AG09309 (cell line): ENCODE measurements at regions not wholly inside any gene's neighbourhood (a gene's known extent, or its start where the extent isn't known, plus 50 kb on each side); places are given as distances from the start of the nearest gene placed in this dataset.

Experiments
- DNase-seq: peaks from one replicate; pipeline ENCODE4 v3.0.0-alpha.2; 2010; ENCODE audit warnings: low read depth
- H3K4me3 ChIP-seq: 2 replicates; pipeline ENCODE4 v1.5.1; 2011; ENCODE audit warnings: mild to moderate bottlenecking, low read depth, low read length, moderate library complexity; ENCODE audit not compliant: control insufficient read depth
- TF ChIP-seq, protein P1 (sequence below): IDR thresholded peaks from 2 replicates; pipeline ENCODE4 v1.5.1; 2011; ENCODE audit warnings: mild to moderate bottlenecking, low read depth, low read length, inconsistent platforms; ENCODE audit not compliant: insufficient read depth, control insufficient read depth; ENCODE audit errors: missing control alignments

DNA sequence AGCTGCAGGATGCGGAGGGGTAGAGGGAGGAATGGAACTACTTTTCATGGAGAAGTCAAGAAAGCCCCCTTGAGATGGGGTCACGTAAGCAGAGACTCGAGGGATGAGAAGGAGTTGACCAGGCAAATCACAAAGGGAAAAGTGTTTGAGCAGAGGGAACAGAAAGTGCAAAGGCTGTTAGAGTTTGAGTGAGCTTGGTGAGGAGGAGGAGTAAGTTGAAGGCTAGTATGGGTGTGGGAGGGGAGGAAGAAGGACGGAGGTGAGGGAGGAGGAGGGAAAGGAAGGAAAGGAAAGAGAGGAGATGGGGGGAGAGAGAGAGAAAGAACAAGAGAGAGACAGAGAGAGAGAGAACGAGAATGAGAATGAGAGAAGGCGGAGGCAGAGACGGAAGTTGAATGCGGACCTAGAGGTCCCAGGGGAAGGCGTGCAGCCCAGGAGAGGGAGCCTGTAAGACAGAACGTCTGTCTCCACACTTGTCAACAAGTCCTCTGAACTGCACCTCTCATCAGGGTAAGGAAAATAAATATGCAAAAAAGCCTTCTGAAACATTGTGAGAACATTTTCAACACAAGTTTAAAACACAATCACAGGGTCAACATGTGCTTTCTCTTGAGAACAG lies 279.8 kb upstream of the EEF2KMT start:
- DNase-seq = no peak
- H3K4me3 ChIP-seq = no peak overlapping the region
- TF ChIP-seq, protein P1, sequence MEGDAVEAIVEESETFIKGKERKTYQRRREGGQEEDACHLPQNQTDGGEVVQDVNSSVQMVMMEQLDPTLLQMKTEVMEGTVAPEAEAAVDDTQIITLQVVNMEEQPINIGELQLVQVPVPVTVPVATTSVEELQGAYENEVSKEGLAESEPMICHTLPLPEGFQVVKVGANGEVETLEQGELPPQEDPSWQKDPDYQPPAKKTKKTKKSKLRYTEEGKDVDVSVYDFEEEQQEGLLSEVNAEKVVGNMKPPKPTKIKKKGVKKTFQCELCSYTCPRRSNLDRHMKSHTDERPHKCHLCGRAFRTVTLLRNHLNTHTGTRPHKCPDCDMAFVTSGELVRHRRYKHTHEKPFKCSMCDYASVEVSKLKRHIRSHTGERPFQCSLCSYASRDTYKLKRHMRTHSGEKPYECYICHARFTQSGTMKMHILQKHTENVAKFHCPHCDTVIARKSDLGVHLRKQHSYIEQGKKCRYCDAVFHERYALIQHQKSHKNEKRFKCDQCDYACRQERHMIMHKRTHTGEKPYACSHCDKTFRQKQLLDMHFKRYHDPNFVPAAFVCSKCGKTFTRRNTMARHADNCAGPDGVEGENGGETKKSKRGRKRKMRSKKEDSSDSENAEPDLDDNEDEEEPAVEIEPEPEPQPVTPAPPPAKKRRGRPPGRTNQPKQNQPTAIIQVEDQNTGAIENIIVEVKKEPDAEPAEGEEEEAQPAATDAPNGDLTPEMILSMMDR = no peak

GRCh38 chr16:5374184-5374583 lies 276.6 kb upstream of the EEF2KMT start:
- no peak for DNase-seq
- TF ChIP-seq, protein P1 = no peak
- H3K4me3 ChIP-seq = no peak overlapping the region

DNA sequence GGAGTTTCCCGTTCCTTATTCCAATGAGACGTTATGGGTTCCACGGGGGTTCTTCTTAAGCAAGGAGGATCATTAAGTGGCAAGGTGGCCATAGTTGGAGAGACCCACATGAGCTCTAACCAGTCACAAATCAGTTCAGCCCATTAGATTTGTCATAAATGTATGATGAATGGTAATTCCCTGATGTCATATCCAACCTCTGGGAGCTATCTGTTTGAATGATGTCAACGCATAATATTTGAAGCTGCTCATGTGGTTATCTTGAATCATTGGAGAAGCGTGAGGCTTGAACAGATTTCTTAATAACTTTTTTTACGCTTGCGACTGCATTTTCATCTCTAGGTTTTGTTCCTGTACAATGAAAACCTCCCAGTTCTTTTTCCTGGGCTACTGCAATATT lies 270.4 kb upstream of the EEF2KMT start:
- DNase-seq = no peak
- TF ChIP-seq, protein P1 = no peak
- no peak overlapping the region for H3K4me3 ChIP-seq

DNA sequence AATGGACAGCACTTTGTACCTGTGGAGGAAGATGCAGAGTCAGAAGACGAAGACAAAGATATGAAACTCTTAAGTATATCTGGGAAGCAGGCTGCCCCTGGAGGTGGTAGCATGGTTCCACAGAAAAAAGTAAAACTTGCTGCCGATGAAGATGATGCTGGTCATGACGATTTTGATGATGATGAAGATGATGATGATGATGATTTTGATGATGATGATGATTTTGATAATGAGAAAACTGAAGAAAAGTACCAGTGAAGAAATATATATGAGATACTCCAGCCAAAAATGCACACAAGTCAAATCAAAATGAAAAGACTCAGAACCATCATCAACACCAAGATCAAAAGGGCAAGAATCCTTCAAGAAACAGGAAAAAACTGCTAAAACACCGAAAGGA lies 268.5 kb upstream of the EEF2KMT start:
- H3K4me3 ChIP-seq = no peak overlapping the region
- no peak for DNase-seq
- TF ChIP-seq, protein P1 = no peak

DNA sequence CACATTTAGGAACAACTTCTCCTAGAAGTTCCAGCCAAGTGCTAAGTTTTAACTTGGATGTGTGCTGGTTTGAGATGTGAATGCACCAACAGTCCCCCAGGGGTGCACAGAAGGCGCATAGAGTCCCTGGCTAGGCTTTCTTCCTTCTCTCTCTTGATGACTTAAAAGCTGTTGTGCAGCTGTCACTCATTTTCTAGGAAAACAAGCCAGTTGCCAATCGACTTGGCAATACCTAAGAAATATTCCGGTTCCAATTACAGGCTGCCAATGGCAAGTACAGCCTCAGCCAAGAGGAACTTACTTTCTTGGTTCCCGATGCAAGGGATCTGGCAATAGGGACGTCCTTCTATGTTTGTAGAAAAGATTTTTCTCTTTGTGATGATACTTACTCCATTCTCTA lies 266.6 kb upstream of the EEF2KMT start:
- DNase-seq = no peak
- H3K4me3 ChIP-seq = no peak overlapping the region
- TF ChIP-seq, protein P1 = no peak

DNA sequence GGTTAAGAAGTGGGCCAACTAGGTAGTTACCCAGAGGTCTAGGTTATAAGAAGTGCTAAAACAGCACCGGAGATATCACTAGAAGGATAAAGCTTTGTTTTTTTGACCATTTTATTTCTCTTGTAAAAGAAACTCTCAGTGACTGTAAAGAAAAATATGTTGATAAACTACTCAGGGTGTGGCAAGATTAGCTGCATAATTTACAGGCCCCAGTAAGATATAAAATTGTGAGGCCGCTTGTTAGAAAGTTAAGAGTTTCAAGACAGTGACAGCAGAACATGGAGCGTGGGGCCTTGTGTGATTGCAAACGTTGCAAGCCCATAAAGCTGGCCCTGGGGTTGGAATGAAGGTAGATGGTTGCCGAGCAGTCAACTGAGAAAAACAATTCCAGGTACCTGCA lies 263.7 kb upstream of the EEF2KMT start:
- no peak overlapping the region for H3K4me3 ChIP-seq
- TF ChIP-seq, protein P1 = no peak
- no peak for DNase-seq

DNA sequence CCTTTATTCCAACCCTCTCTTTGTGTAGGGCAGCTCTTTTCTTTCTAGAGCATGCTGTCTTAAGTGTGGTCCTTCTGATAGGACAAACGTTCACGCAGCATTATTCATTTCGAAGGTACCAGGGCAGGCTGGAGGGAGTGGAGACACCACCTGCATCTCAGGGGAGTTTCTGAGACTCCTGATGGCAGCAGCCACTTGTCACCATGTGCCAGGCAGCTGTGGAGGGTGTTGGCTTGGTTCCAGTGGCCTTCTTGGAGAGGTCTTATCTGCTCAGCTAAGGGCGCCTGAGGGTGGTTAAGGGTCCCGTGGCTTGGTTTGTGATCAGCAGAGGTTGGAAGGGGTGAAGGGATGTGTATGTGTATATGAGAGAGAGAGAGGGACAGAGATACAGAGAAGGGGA lies 257.1 kb upstream of the EEF2KMT start:
- TF ChIP-seq, protein P1 = no peak
- DNase-seq = no peak
- H3K4me3 ChIP-seq = no peak overlapping the region
